GM13977 (cell line): ENCODE measurements at regions not wholly inside any gene's neighbourhood (a gene's known extent, or its start where the extent isn't known, plus 50 kb on each side); places are given as distances from the start of the nearest gene placed in this dataset.

ENCODE experiments used
- DNase-seq: peaks from one replicate; pipeline ENCODE4 v3.0.0; 2012; ENCODE audit warnings: low spot score
- CTCF ChIP-seq: IDR thresholded peaks from 2 replicates; pipeline ENCODE4 v1.5.1; 2012; ENCODE audit warnings: mild to moderate bottlenecking, control low read depth; ENCODE audit not compliant: insufficient read depth; ENCODE audit errors: extremely low read depth, missing control alignments
- in situ Hi-C: fragments of 300-500 bp; cut with MboI; formaldehyde crosslinking; loops from one replicate; pipeline ENCODE4 v1.12.0; 2022; ENCODE audit warnings: low sequenced_read_pairs, low pct_unique_long_range_greater_than_20kb, mixed read lengths, inconsistent platforms; ENCODE audit not compliant: unreplicated experiment

- in situ Hi-C loops, result no loop called here
- TF ChIP-seq CTCF, result no peak
- no peak for DNase-seq
Measured at GRCh38 chr3:39752751-39753150, 56.7 kb upstream of the MYRIP start.

- DNase-seq, result no peak
- in situ Hi-C loops, result no loop called here
- no peak for TF ChIP-seq CTCF
Measured at GRCh38 chr3:39753391-39753790, 56.0 kb upstream of the MYRIP start.

GRCh38 chr3:39754549-39754948 is 54.9 kb upstream of the MYRIP start:
- in situ Hi-C loops, result no loop called here
- DNase-seq, result no peak
- no peak for TF ChIP-seq CTCF

GRCh38 chr3:39755100-39755499 is 54.3 kb upstream of the MYRIP start:
- in situ Hi-C loops, result no loop called here
- DNase-seq, result no peak
- TF ChIP-seq CTCF, result no peak

GRCh38 chr3:39757307-39757706 is 52.1 kb upstream of the MYRIP start:
- no peak for DNase-seq
- TF ChIP-seq CTCF, result no peak
- in situ Hi-C loops, result no loop called here
